ENCODE measurements at regions not wholly inside any gene's neighbourhood (a gene's known extent, or its start where the extent isn't known, plus 50 kb on each side); places are given as distances from the start of the nearest gene placed in this dataset.
"Not testable (repeated sequence)": the region's sequence is repeated elsewhere in the genome, so short reads cannot be mapped to it uniquely, and the experiment has no call there.

- no peak for DNase-seq
Measured at GRCh38 chr5:57394421-57395210, 88.0 kb downstream of the ACTBL2 start.

DNA sequence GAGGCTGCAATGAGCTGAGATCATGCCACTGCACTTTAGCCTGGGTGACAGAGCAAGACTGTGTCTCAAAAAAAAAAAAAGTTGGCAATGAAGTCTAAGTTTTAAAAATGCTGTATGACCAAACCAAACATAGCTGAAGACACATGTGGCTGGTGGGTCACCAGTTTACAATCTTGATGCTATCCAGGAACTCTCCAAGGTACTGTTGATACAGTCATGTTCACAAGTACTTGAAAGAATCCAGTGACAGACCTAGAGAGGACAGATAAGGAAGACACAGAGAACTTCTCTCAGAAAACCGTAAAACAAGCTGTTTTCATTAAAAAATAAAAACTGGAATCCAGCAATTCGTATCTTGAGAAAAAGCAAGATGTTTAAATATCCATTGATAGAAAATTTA is 95.7 kb downstream of the ACTBL2 start:
- no peak for DNase-seq

DNA sequence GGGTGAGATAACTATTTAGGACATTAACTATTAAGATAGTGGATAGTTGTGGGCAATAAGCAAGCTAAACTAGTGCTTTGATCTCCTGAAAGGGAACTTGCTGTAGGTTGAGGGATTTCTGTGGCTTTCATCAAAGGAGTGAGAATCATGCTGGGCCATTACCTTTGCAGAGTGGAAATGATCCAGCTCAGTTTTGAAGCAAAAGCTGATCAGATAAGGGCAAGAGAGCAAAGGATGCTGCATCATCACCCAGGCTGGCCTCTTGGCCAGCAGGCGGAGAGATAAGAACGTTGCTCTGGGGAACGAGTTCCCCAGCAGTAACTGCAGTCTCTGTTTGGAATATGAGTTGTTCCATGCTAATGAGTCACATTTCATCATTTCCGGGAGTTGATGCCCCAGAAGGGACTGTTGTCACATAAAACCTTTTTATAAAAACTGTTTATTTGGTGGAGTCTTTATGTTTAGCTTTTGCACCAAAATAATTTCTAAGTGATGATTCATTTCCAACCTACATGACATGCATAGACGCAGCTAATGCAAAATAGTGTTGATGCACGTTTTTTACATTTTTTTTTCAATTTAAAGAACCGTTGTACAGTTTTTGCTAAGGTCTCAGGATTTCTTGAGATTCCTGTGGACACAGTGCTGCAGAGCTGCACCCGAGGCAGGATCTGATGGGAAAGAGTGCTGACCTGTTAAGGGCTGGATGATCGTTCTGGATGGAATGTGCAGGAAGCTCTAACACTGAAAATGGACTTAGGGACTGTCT is 99.3 kb downstream of the ACTBL2 start:
- no peak for DNase-seq

DNA sequence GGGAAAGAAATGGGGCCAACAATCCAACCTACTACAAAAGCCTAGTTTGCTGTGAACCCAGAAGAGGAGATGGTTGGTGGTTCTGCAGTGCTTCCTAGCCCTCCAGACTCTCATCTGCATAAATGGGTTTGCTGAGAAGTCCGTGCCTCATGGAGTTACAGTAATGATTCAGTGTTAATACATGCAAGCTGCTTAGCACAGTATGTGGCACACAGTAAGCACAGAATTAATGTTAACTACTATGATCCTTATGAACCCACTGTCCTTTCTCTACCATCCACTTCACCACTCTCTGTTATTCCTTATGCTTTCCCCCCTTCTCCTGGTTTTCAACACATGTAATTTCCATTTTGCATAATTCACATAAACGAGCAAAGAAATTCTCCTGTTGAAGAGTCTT is 100.0 kb downstream of the ACTBL2 start:
- DNase-seq: no peak

DNA sequence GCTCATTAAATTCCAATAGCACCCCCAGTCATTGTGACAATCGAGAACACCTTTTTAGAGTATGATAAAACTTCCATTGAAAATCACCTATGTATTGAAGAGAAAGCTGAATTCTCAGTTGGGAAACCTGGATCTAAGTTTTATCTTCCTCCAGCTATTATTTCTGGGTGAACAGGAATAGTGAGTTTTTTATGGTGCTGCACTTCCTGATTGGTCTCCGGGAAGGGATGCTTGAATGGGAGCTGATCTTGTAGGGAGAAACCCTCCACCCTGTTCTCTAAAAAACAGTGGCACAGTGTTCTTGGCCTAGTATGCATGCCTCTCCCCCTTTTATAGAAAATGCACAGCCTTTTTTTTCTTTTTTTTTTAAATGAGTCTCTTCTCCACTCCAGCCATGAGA is 112.2 kb downstream of the ACTBL2 start:
- no peak for DNase-seq

DNA sequence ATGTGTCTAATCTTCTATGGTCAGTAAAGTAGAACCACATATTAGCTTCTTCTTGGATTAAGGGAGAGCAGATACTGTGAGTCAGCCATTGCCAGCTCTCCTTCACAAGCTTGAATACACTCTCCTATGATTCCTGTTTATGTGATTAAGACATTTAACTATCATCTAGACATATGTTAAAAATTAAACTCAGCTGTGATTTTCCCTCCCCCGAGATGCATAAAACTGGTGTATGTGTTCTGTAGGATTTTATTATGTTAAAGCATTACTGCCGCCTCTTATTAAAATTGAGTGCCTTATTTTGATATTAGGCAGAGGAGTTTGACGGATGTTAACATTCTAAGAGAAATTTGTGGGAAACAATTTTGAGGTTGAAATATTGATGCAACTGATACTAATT is 114.6 kb downstream of the ACTBL2 start:
- no peak for DNase-seq

DNA sequence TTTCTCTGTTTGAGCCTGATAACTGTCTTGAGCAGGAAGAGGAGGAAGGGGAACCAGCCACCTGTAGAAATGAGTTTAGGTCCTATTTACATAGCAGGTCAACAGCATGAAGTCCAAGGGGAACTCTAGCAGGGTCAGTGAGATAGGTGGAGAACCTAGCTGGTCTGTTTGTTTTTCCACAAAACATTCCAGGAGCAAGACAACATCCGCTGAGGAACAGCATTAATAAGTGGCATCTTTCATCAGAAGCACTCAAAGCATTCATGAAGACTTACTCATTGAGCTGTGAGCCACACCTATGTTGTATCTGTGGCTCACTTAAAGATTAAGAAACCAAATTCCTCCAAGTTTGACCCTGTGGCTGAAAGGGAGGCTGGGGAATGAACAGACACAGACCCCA is 115.9 kb downstream of the ACTBL2 start:
- no peak for DNase-seq

DNA sequence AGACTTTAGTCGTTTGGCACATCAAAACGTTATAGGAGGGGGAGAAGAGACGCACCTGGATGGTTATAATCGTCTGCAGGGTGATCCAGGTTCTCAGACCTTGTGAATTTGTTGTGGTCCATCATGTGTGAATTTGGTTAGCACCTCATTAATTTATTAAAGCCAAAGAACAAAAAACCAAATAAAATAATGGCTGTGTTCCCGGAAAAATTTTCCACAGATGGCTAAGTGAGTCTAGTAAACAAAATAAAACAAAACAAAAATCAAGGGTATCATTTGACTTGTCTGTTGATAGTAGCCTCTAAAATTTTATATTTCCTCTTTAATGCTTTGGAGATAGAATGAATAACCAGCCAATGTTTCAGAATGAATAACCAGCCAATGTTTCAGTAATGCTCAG is 119.7 kb downstream of the ACTBL2 start:
- DNase-seq: no peak

DNA sequence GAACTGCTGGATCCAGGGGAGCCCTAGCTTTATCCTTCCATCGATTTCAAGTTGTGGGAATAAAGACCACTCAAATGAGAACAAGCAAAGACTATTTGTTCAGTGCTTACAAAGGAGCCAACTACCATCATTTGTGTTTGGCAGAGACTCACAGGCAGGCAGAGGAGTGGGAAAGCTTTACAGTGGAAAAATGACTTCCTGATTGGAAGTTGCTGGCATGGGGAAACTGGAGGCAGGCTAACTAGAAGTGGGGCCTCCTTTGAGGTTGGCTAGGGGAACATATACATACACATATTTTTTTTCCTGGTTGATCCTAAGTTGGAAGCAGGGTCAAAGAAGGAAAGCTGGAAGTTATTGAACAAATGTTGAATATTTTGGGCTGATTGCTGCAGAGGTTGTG is 121.7 kb downstream of the ACTBL2 start:
- no peak for DNase-seq

GRCh38 chr5:57358796-57359592 is 123.6 kb downstream of the ACTBL2 start:
- no peak for DNase-seq

GRCh38 chr5:57356850-57357249 is 125.8 kb downstream of the ACTBL2 start:
- not testable (repeated sequence) for DNase-seq

DNA sequence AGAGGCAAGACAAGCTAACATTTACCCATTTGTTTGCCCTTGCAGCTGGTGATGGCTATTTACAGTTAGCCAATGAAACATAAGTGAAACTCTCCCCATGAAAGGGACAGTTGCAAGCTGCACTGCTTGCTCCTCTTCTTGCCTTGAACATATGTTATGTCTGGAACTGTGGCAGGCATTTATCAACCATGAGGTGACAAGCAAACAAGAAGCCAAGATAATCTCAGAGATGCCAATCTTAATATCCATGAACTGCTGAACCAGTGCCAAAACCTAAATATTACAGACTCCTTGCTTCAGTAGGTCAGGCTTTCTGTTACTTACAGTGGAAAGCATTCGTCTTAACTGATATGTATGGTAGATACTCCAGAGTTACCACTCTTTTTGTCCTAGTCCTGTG is 133.4 kb downstream of the ACTBL2 start:
- no peak for DNase-seq

DNA sequence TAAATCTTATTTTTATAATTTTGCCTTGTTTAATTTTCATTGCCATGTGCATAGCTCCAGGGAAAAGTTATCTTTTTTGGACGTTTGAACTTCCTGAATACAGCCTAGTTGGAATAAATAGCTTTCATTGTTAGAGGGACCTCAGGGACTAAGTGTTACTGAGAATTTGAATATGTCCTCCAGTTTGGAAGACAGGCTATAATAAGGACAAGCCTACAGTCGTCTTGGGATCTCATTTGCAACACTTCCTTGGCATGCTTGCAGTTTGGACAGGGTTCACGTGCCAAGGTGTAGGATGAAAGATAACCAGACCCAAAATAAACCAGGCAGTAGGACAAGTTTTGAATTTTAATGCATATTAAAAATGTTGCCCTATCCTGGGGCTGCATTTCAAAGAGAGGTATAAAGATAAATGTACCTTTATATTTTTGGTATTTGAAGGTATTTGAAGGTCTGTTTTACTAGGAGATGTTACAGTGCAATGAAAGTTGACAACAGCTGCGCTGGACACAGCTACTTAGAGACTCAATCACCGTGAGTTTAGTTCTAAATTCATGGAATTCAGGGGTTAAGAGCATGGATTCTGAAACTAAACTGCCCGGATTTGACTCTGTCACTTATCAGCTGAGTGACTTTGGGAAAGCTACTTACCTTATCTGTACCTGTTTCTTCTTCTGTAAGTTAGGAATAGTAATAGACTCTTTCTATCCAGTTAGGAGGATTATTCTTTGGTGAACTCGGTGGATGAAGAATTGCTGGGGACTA is 134.1 kb downstream of the ACTBL2 start:
- DNase-seq: no peak

DNA sequence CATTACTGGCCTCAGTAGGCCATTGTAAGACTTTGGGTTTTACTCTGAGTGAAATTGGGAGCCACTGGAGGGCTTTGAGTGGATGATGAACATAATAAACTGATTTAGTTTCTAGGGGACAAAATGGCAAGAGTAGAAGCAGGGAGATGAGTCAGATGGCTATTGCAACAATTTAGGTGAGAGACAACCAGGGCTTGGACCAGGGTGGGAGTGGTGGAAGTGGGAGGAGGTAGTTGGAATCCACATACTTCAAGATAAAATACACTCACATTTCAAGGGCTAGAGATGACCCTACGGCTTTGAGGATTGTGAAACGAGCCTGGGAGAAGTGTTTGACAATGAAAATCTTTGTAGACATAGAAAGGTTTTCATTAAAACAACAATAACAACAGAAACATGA is 136.3 kb downstream of the ACTBL2 start:
- no peak for DNase-seq

- no peak for DNase-seq
Measured at GRCh38 chr5:57341380-57341979, 141.1 kb downstream of the ACTBL2 start.

DNA sequence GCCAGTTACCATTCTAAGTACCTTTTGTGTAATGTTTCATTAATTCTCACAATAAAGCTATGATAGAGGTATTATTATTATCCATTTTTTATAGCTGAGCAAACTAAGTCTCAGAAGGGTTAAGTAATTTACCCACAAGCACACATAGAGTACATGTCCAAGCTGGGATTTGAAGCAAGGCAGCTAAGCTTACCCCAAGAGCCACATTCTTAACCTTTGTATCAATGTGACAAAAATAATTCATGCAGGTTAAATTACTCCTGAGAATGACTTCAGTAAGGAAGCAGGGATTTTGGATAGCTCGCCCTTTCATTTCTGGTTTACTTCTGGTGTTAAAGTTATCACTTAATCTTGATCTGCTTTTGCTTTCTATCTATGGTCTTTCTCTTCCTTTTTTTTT is 141.9 kb downstream of the ACTBL2 start:
- DNase-seq: no peak

- no peak for DNase-seq
Measured at GRCh38 chr5:57339521-57339920, 143.1 kb downstream of the ACTBL2 start.

DNA sequence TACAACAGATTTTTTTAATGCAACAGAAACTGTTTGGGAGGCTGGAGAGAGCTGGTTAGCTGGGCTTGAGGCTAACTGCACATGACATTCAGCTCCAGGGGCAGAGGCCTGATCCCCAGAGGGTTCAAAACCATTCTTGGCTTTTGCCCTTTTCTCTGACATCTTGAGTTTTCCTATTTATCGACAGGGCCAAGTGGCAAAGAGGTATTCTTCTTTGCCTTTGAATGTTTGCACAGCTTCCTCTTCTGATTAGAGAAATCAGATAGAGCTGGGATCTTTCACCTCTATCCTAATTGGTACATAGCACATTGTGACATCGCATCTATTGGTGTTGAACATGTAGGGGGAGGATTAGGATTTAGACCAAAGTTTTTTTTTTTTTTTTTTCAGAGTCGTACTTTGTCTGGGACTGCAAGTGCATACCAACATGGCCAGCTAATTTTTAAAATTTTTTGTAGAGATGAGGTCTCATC is 143.7 kb downstream of the ACTBL2 start:
- peak; percentile 8 for DNase-seq

DNA sequence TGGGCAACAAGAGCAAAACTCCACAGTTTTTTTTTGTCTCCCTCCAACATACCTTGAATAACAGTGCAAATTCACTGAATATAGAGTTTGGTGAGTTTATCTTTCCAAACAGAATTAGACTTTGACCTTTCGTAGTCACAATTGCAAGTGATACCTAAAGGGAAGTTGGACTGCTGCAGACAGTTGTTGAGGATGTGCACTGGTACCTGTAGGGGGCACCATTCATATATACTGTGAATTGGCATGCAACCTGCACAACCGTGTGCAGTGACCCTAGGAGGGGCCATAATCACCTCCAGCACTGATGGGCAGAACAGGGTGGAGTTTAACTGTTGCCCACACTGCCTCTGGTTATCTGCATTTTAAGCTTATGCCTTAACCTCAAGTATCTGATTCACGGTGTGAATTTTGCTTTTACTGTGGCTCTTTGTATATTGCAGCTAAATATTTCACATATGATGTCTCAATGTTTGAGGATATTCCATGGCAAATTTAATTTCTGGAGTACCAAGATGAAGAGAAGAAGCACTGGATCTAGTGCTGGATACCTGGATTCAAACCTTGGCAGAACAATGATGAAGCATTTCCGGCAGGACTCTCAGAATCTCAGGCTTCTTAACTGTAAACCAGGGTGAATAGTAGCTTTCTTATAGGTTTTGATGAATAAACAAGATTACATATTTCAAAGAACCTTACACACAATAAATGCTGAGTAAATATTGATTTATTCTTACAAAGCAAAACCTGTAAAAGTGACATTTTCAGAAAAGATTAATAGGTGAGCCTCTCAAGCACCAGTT is 144.3 kb downstream of the ACTBL2 start:
- DNase-seq: no peak

GRCh38 chr5:57335092-57335660 is 147.4 kb downstream of the ACTBL2 start:
- no peak for DNase-seq

- no peak for DNase-seq
Measured at GRCh38 chr5:57334475-57334874, 148.1 kb downstream of the ACTBL2 start.
